WTC11 (cell line): ENCODE measurements at regions not wholly inside any gene's neighbourhood (a gene's known extent, or its start where the extent isn't known, plus 50 kb on each side); places are given as distances from the start of the nearest gene placed in this dataset.

Experiments used
- ATAC-seq: fragments of 200-7000 bp; cut with Tn5 transposase; 2 replicates; pipeline ENCODE4 v1.10.0; 2021; ENCODE audit warnings: mild to moderate bottlenecking, moderate library complexity
- CTCF ChIA-PET: fragments of 300-600 bp; sonication (Branson Sonifier 250); formaldehyde crosslinking; loops from one replicate; lab custom pipeline; 2021; ENCODE audit warnings: antibody characterized with exemption; lab: Charles Lee
- POLR2A ChIA-PET: fragments of 350-600 bp; sonication (Branson Sonifier 250); formaldehyde crosslinking; loops from one replicate; lab custom pipeline; 2021; ENCODE audit warnings: antibody characterized with exemption; lab: Charles Lee
- DNase-seq: peaks from one replicate; pipeline ENCODE4 v3.0.0; 2021; ENCODE audit warnings: low spot score
- H3K27ac Mint-ChIP-seq: 2 replicates; pipeline ENCODE4 v1.8.0; 2021; ENCODE audit warnings: mixed read lengths
- H3K27me3 Mint-ChIP-seq: 2 replicates; pipeline ENCODE4 v1.8.0; 2021; ENCODE audit warnings: low read depth, mild to moderate bottlenecking, moderate library complexity, mixed read lengths
- H3K36me3 Mint-ChIP-seq: 2 replicates; pipeline ENCODE4 v1.8.0; 2021; ENCODE audit warnings: mixed read lengths
- H3K4me1 Mint-ChIP-seq: 2 replicates; pipeline ENCODE4 v1.8.0; 2022; ENCODE audit warnings: mixed read lengths
- H3K4me3 Mint-ChIP-seq: 2 replicates; pipeline ENCODE4 v1.8.0; 2021; ENCODE audit warnings: mild to moderate bottlenecking, moderate library complexity, mixed read lengths
- H3K9me3 Mint-ChIP-seq: 2 replicates; pipeline ENCODE4 v1.8.0; 2021; ENCODE audit warnings: mixed read lengths
- AFF4 ChIP-seq: sonication (generic); formaldehyde crosslinking; IDR thresholded peaks from 2 replicates; pipeline ENCODE4 v1.8.1; 2023; ENCODE audit warnings: mild to moderate bottlenecking, missing genetic modification reagents, borderline replicate concordance
- ATF1 ChIP-seq: sonication (generic); formaldehyde crosslinking; IDR thresholded peaks from 2 replicates; pipeline ENCODE4 v1.8.1; 2023; ENCODE audit warnings: mild to moderate bottlenecking, moderate library complexity, missing genetic modification reagents
- CREM ChIP-seq: sonication (generic); formaldehyde crosslinking; IDR thresholded peaks from 2 replicates; pipeline ENCODE4 v1.8.1; 2022; ENCODE audit warnings: mild to moderate bottlenecking, missing genetic modification reagents, moderate library complexity
- GABPB1 ChIP-seq: sonication (generic); formaldehyde crosslinking; IDR thresholded peaks from 2 replicates; pipeline ENCODE4 v1.8.1; 2023; ENCODE audit warnings: mild to moderate bottlenecking, missing genetic modification reagents
- HMGA2 ChIP-seq: fragments of 250-450 bp; sonication (Bioruptor Pico); IDR thresholded peaks from 2 replicates; pipeline ENCODE4 v1.4.0; 2021; ENCODE audit warnings: mild to moderate bottlenecking, moderate library complexity
- IRF2 ChIP-seq: sonication (generic); formaldehyde crosslinking; IDR thresholded peaks from 2 replicates; pipeline ENCODE4 v1.8.0; 2022; ENCODE audit warnings: low read depth, missing genetic modification reagents, borderline replicate concordance
- JAZF1 ChIP-seq: fragments of 250-450 bp; sonication (Bioruptor Pico); IDR thresholded peaks from 2 replicates; pipeline ENCODE4 v1.9.0; 2021; ENCODE audit warnings: moderate library complexity, mild to moderate bottlenecking, inconsistent platforms
- KAT7 ChIP-seq: sonication (generic); formaldehyde crosslinking; IDR thresholded peaks from 2 replicates; pipeline ENCODE4 v1.8.1; 2023; ENCODE audit warnings: missing genetic modification reagents, mild to moderate bottlenecking, borderline replicate concordance
- NR1H2 ChIP-seq: sonication (generic); formaldehyde crosslinking; IDR thresholded peaks from 2 replicates; pipeline ENCODE4 v1.9.0; 2021; ENCODE audit warnings: mild to moderate bottlenecking, moderate library complexity, missing genetic modification reagents
- OVOL2 ChIP-seq: fragments of 250-450 bp; sonication (Bioruptor Pico); IDR thresholded peaks from 2 replicates; pipeline ENCODE4 v1.9.0; 2021; ENCODE audit warnings: mild to moderate bottlenecking, borderline replicate concordance
- SOX15 ChIP-seq: fragments of 250-450 bp; sonication (Bioruptor Pico); IDR thresholded peaks from 2 replicates; pipeline ENCODE4 v1.9.0; 2021; ENCODE audit warnings: mild to moderate bottlenecking
- STAT6 ChIP-seq: sonication (generic); formaldehyde crosslinking; conservative IDR thresholded peaks from 2 replicates; pipeline ENCODE4 v1.8.1; 2023; ENCODE audit warnings: mild to moderate bottlenecking, low read depth, missing genetic modification reagents, moderate library complexity
- TCF7 ChIP-seq: sonication (generic); formaldehyde crosslinking; IDR thresholded peaks from 2 replicates; pipeline ENCODE4 v1.8.0; 2022; ENCODE audit warnings: mild to moderate bottlenecking, low read depth, missing genetic modification reagents, moderate library complexity
- TEAD4 ChIP-seq: sonication (generic); formaldehyde crosslinking; IDR thresholded peaks from 2 replicates; pipeline ENCODE4 v1.8.0; 2022; ENCODE audit warnings: mild to moderate bottlenecking, missing genetic modification reagents
- TP53 ChIP-seq: sonication (generic); formaldehyde crosslinking; IDR thresholded peaks from 2 replicates; pipeline ENCODE4 v1.8.1; 2023; ENCODE audit warnings: mild to moderate bottlenecking, missing genetic modification reagents
- ZNF423 ChIP-seq: fragments of 250-450 bp; sonication (Bioruptor Pico); IDR thresholded peaks from 2 replicates; pipeline ENCODE4 v2.1.2; 2022; ENCODE audit warnings: mild to moderate bottlenecking, moderate library complexity
- ZNF671 ChIP-seq: fragments of 250-450 bp; sonication (Bioruptor Pico); IDR thresholded peaks from 2 replicates; pipeline ENCODE4 v1.8.0; 2021; ENCODE audit warnings: mild to moderate bottlenecking
- TF ChIP-seq, protein P1 (sequence below): sonication (generic); formaldehyde crosslinking; IDR thresholded peaks from 2 replicates; pipeline ENCODE4 v1.8.1; 2023; ENCODE audit warnings: mild to moderate bottlenecking, missing genetic modification reagents
- TF ChIP-seq, protein P2 (sequence below): sonication (generic); formaldehyde crosslinking; IDR thresholded peaks from 2 replicates; pipeline ENCODE4 v1.8.1; 2023; ENCODE audit warnings: mild to moderate bottlenecking, missing genetic modification reagents, moderate library complexity
- TF ChIP-seq, protein P3 (sequence below): sonication (generic); formaldehyde crosslinking; IDR thresholded peaks from 2 replicates; pipeline ENCODE4 v1.8.0; 2023; ENCODE audit warnings: missing genetic modification reagents
- TF ChIP-seq, protein P4 (sequence below): sonication (generic); formaldehyde crosslinking; IDR thresholded peaks from 2 replicates; pipeline ENCODE4 v1.8.1; 2023; ENCODE audit warnings: mild to moderate bottlenecking, missing genetic modification reagents

DNA sequence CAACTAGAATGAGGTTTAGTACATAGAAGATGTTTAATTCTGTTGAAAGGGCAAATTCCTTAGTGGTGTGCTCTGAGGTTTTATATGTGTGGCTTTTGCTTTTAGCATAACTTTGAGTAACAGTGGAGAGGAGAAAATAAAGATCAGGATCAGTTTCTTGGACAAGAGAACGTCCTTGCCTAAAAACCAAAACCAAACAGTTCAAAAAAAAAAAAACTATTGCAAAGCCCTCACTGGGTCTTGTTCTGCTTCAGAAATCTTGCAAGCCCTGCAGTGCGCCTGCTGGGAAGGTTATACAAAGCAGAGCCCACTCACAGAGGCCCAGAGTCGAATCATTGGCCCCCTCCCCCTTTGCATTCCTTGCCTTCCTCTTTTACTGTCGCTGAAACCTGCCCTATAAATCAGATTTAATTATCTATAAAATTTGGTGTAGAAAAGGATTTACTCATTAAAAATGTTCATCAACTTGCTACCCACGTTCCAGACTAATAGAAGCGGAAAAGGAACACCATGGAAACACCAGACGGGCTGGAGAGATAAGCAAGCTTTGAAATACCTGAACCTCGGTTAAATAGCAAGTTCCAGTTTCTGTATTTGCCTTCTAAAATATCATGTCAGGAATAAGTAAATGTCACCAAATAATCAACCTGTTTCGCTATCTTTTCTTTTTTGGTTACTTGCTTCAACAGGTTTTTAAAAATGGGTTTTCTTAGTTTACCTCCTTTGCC is 201.6 kb upstream of the PTBP2 start:
- Mint-ChIP-seq H3K4me1 (peaks cover 60% of the 10 kb centered on the region), H3K4me3 (no peak overlapping the region), H3K27me3 (no peaks in the 10 kb centered on the region; the same call in 1 of the 2 replicates), H3K9me3 (no peaks in the 10 kb centered on the region), H3K27ac (peak overlapping the region; percentile 35; the same call in 1 of the 2 replicates), H3K36me3 (no peaks in the 10 kb centered on the region)
- peak; percentile 83 for ATAC-seq
- ChIA-PET CTCF (no interaction called here), POLR2A (no interaction called here)
- TF ChIP-seq JAZF1 (CRISPR knock-in tag) (no peak), STAT6 (CRISPR knock-in tag) (no peak), SOX15 (no peak), AFF4 (CRISPR knock-in tag) (no peak), GABPB1 (CRISPR knock-in tag) (no peak), NR1H2 (no peak), KAT7 (CRISPR knock-in tag) (no peak), IRF2 (CRISPR knock-in tag) (no peak), HMGA2 (no peak), TP53 (CRISPR knock-in tag) (no peak)
- TF ChIP-seq, protein P1, sequence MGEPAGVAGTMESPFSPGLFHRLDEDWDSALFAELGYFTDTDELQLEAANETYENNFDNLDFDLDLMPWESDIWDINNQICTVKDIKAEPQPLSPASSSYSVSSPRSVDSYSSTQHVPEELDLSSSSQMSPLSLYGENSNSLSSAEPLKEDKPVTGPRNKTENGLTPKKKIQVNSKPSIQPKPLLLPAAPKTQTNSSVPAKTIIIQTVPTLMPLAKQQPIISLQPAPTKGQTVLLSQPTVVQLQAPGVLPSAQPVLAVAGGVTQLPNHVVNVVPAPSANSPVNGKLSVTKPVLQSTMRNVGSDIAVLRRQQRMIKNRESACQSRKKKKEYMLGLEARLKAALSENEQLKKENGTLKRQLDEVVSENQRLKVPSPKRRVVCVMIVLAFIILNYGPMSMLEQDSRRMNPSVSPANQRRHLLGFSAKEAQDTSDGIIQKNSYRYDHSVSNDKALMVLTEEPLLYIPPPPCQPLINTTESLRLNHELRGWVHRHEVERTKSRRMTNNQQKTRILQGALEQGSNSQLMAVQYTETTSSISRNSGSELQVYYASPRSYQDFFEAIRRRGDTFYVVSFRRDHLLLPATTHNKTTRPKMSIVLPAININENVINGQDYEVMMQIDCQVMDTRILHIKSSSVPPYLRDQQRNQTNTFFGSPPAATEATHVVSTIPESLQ (CRISPR knock-in tag): no peak
- DNase-seq: peak; percentile 49

DNA sequence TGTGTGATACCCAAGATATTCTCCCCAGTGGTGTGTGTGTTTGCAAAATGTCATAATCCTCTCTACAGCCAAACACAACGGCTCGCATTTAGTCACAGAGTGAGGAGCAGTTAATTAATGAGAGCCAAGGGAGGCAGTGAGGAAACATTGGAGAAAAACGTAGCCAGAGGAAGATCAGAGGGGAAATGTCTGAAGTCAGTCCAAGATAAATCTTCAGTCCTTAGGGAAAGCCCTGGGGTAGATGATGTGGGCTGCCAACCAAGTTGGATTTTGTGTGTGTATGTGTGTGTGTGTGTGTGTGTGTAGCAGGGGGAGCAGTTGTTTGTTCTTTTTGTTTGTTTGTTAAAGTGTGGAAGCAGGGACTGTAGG is 201.0 kb upstream of the PTBP2 start:
- peaks cover 62% of the 10 kb centered on the region for H3K4me1 Mint-ChIP-seq
- no peak overlapping the region for H3K4me3 Mint-ChIP-seq
- H3K36me3 Mint-ChIP-seq: no peaks in the 10 kb centered on the region
- ATAC-seq (no peak), DNase-seq (no peak)
- H3K9me3 Mint-ChIP-seq: no peaks in the 10 kb centered on the region
- ChIA-PET CTCF (interaction anchor here (0.5 kb wide), 1 partner anchor 1331 kb away, joined by 3 read pairs; no protein-coding TSS in a partner anchor), POLR2A (no interaction called here)
- no peaks in the 10 kb centered on the region; the same call in 1 of the 2 replicates for H3K27me3 Mint-ChIP-seq
- peak overlapping the region; percentile 35; the same call in 1 of the 2 replicates for H3K27ac Mint-ChIP-seq
- no peak for TF ChIP-seq OVOL2 (CRISPR knock-in tag)
- TF ChIP-seq, protein P2, sequence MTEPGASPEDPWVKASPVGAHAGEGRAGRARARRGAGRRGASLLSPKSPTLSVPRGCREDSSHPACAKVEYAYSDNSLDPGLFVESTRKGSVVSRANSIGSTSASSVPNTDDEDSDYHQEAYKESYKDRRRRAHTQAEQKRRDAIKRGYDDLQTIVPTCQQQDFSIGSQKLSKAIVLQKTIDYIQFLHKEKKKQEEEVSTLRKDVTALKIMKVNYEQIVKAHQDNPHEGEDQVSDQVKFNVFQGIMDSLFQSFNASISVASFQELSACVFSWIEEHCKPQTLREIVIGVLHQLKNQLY (CRISPR knock-in tag): no peak
- no peak for TF ChIP-seq CREM
- TF ChIP-seq ZNF671 (CRISPR knock-in tag): no peak
- no peak for TF ChIP-seq ATF1
- no peak for TF ChIP-seq TCF7
- TF ChIP-seq, protein P3, sequence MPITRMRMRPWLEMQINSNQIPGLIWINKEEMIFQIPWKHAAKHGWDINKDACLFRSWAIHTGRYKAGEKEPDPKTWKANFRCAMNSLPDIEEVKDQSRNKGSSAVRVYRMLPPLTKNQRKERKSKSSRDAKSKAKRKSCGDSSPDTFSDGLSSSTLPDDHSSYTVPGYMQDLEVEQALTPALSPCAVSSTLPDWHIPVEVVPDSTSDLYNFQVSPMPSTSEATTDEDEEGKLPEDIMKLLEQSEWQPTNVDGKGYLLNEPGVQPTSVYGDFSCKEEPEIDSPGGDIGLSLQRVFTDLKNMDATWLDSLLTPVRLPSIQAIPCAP (CRISPR knock-in tag): no peak
- TF ChIP-seq, protein P4, sequence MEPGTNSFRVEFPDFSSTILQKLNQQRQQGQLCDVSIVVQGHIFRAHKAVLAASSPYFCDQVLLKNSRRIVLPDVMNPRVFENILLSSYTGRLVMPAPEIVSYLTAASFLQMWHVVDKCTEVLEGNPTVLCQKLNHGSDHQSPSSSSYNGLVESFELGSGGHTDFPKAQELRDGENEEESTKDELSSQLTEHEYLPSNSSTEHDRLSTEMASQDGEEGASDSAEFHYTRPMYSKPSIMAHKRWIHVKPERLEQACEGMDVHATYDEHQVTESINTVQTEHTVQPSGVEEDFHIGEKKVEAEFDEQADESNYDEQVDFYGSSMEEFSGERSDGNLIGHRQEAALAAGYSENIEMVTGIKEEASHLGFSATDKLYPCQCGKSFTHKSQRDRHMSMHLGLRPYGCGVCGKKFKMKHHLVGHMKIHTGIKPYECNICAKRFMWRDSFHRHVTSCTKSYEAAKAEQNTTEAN (CRISPR knock-in tag): no peak
- TF ChIP-seq TEAD4 (CRISPR knock-in tag): no peak
- TF ChIP-seq ZNF423 (CRISPR knock-in tag): no peak
- TF ChIP-seq, all 79 proteins: peak for 0
